GM12864 (cell line): ENCODE measurements at regions not wholly inside any gene's neighbourhood (a gene's known extent, or its start where the extent isn't known, plus 50 kb on each side); places are given as distances from the start of the nearest gene placed in this dataset.

ENCODE experiments used
- DNase-seq: peaks from one replicate; pipeline ENCODE4 v3.0.0-alpha.2; 2011; ENCODE audit warnings: low read depth
- H3K4me3 ChIP-seq: 2 replicates; pipeline ENCODE4 v1.5.1; 2011; ENCODE audit warnings: mild to moderate bottlenecking, low read depth, low read length, control low read depth
- TF ChIP-seq, protein P1 (sequence below): IDR thresholded peaks from 2 replicates; pipeline ENCODE4 v1.5.1; 2011; ENCODE audit warnings: low read depth, mild to moderate bottlenecking, moderate library complexity, low read length, control low read depth, inconsistent platforms; ENCODE audit errors: missing control alignments

DNA sequence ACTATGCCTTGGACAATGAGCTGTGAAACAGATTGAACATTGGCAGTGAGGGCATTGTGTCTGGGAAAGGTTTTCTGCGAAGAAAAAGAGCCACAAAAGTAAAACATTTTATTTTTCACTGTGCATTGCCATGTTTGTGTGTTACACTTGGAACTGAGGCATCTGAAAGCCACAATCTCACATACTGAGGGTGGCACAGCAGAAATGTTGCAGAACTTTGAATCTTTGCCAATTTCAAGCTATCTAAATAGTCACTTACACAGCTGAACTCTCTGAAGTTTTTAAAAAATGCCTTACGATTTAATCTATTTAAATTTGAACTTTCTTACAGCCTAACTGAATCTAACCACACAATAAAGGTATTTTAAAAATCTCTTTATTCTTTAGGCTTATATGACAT lies 154.1 kb upstream of the GRM7 start:
- no peak overlapping the region for H3K4me3 ChIP-seq
- DNase-seq, result no peak
- TF ChIP-seq, protein P1, sequence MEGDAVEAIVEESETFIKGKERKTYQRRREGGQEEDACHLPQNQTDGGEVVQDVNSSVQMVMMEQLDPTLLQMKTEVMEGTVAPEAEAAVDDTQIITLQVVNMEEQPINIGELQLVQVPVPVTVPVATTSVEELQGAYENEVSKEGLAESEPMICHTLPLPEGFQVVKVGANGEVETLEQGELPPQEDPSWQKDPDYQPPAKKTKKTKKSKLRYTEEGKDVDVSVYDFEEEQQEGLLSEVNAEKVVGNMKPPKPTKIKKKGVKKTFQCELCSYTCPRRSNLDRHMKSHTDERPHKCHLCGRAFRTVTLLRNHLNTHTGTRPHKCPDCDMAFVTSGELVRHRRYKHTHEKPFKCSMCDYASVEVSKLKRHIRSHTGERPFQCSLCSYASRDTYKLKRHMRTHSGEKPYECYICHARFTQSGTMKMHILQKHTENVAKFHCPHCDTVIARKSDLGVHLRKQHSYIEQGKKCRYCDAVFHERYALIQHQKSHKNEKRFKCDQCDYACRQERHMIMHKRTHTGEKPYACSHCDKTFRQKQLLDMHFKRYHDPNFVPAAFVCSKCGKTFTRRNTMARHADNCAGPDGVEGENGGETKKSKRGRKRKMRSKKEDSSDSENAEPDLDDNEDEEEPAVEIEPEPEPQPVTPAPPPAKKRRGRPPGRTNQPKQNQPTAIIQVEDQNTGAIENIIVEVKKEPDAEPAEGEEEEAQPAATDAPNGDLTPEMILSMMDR, result no peak

DNA sequence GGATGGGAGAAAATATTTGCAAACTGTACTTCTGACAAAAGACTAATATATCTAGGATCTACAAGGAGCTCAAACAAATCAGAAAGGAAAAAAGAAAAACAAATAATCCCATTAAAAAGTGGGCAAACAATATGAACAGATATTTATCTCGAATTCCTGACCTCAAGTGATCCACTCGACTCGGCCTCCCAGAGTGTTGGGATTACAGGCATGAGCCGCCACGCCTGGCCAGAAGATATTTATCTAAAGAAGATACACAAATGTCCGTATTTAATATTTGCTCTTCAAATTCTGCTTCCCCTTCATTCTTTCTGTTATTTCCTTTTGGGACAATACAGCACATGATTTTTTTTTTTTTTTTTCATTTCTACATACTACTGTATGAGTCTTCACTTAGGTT lies 151.7 kb upstream of the GRM7 start:
- TF ChIP-seq, protein P1, result no peak
- no peak overlapping the region for H3K4me3 ChIP-seq
- no peak for DNase-seq

DNA sequence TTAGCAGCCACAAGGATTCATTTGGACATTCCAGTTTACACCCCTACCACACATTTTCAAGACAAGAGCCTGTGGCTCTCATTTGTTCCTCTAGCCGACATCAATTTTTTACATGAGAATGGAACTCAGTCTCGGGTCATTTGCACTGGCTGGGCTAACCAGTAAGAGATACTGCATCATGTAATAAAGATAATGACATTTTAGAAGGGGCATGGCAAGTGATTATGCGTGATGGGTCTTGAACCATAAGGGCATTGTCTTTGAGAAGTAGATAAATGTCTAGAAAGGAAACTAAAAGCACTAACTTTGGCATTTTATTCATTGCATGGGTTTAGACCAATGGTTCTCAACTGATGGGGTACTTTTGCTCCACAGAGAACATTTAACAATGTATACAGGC lies 146.0 kb upstream of the GRM7 start:
- DNase-seq, result no peak
- no peak overlapping the region for H3K4me3 ChIP-seq
- TF ChIP-seq, protein P1, result no peak

DNA sequence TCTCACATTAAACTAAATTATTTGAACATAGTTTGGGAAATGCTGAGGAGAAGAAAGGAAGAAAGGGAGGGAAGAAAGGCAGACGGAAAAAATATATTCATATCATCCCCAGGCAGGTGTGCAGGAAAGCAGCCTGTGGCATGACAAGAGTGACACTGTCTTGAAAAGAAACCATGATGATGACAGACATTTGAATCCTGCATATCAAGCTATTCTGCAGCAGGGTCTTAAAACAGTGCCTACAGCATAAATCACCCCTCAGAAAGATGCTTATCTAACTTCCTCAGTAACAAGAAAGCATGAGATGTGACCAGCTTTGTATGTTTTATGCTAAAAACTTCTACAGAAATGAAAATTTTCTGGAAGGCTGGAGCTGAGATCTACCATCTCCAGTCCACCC lies 144.5 kb upstream of the GRM7 start:
- DNase-seq, result no peak
- TF ChIP-seq, protein P1, result no peak

DNA sequence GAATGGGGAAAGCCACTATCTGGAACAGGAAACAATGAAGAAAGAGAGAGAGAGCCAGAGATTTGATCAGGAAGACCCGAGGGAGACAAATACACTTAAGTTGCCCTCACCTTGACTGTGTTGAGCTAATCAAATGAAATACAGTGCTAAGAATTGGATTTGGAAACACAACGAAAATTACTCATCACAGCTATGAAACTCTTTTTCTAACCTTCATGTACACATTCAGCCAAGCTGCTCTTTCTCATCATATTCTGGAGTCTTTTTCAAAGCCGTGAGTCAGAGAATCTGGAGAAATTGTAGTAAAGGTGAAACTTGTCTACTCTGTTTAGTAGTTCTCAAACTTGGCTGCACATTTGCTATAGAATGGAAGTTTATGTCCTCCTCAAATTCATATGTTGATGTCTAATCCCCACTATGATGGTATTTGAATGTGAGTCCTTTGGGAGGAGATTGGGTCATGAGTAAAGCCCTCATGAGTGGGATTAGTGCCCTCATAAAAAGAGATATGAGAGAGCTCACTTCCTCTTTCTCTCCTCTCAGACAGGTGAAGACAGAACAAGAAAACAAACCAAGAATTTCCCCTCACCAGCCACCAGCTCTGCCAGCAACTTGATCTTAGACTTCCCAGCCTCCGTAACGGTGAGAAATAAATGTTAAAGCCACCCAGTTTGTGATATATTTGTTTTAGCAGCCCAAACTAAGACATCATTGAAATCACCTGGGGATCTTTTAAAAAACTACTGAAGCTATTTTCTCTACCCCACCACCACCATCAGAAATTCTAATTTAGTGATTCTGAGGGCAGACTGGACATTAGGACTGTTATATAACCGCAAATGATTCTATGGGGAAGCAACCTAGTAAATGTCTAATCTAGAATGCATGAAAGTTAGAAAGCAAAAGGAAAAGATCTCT lies 143.6 kb upstream of the GRM7 start:
- TF ChIP-seq, protein P1, result no peak
- no peak overlapping the region; the same call in 1 of the 2 replicates for H3K4me3 ChIP-seq
- peak; percentile 69 for DNase-seq

More for the DNA sequence above, 144.5 kb upstream of the GRM7 start:
- H3K4me3 ChIP-seq, result no peak overlapping the region

DNA sequence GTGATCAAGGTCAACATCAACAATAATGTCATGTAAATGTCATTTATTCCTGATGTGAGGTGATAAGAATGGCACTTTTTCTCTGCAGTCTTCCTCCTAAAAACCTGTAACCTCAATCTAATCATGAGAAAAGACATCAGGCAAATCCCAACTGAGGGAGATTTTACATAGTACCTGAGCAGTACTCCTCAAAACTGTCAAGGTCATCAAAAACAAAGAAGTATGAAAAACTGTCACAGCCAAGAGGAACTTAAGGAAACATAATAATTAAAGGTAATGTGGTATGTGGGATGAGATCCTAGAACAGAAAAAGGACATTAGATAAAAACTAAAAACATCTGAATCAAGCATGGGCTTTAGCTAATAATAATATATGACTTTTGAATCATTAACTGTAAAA lies 140.9 kb upstream of the GRM7 start:
- no peak for DNase-seq
- no peak overlapping the region for H3K4me3 ChIP-seq
- TF ChIP-seq, protein P1, result no peak

DNA sequence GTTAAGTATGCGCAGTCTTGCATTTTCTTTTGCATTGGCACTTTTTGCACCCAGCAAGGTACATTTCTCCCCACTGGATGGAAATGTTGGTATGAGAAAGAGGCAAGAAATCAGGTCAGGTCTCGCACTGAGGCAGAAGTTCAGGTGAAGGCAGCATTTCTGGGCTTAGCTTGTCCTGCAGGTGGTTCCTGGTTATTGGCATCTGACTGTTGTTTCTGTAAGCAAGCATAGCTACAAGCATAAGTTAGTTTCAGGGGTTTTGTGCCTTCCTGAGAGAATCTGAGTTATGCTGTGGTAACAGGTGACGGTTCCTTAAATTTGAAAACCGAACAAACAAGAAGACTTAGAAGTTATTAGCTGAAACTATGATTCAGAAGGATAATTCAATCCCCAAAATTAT lies 139.4 kb upstream of the GRM7 start:
- TF ChIP-seq, protein P1, result no peak
- no peak overlapping the region for H3K4me3 ChIP-seq
- no peak for DNase-seq
